GM11168 (cell line): ENCODE measurements at regions not wholly inside any gene's neighbourhood (a gene's known extent, or its start where the extent isn't known, plus 50 kb on each side); places are given as distances from the start of the nearest gene placed in this dataset.

Experiments
- in situ Hi-C: fragments of 300-500 bp; cut with MboI; formaldehyde crosslinking; loops from one replicate; pipeline ENCODE4 v1.12.0; 2022; ENCODE audit warnings: low sequenced_read_pairs; ENCODE audit not compliant: unreplicated experiment

DNA sequence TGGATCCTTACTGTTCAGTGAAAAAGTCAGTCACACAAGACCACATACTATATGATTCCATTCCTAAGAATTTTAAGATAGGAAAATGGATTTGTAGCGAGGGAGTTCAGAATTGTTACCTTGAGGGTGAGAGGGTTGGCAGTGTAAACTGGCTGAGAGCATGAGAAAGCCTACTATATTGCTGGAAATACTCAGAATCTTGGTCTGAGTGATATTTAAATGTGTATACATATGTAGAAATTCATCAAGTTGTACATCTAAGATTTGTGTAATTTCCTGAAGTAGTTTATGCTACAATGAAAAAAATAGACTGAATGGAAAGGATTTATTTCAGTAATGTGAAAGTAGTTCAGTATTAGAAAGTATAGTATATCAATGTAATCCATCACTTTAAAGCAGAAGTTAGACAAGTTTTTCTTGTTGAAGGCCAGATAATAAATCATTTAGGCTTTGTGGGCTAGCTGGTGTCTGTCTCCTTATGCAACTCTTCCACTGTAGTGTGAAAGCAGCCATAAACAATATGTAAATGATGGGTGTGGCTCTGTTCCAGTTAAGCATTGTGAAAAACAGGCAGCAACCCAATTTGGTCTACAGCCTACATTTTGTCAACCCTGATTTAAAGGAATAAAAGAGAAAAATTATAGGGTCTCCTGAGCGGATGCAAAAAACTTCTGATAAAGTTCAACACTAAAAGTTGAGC lies 127.2 kb upstream of the THY1 start:
- in situ Hi-C loops: no loop called here

DNA sequence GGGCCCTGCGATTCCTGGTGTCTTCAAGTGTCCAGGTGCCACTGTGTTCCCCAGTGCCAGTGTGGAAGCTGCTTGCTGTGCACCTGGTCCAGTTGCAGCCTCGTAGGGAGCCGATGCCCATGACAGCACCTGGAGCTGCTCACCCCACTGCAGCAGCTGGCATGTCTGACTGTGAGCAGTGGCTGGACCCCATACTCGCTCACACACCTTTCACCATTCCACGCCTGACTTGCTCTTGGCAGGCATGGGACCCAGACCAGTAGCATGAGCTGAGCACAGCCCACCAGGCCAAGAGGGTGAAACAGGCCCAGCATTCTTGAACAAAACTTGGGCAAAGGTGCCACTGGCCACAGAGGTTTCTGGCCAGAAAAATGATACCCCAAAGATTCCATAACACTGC lies 124.5 kb upstream of the THY1 start:
- in situ Hi-C loops: no loop called here

DNA sequence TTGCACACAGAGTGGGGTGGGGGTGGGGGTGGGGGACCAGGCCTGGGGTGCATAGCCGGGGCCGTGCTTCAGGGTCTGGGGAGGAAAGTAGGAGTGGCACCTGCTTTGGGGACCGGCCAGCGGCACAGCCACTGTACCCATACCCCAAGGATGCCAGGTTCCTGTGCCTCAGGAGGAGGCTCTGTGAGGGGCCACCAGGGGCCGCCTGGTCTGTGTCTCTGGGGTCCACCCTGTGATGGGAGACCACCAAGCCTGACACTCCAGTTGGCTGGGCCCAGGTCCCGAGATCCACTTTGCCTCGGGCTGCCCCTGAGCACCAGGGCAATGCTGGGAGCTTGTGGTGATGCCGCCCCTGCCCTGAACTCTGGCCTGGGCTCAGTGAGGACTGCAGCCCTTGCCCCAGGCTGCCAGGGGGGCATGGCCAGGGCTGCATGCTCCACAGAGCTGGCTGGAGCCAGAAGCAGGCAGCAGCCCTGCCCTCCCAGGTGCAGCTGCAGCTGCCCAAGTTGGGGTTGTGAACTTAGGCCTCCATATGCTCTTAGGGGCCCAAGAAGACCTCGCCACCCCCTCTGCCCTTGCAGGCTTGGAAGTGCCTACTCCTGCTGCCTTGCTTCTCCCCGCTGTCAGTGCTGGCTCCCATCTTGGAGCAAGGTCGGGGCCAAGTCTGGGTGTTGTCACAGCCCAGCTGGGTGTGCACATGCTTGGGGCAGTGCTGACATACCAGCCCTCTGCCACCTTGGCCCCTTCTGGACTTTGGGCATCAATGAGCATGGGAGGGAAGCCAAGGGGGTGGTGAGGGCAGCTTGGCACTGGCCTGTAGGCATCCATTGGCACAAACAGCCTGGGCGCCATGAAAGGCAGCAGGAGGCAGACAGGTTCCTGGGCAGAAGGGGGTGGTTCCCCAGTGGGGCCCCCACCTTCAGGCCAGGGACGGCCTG lies 123.3 kb upstream of the THY1 start:
- in situ Hi-C loops: no loop called here

DNA sequence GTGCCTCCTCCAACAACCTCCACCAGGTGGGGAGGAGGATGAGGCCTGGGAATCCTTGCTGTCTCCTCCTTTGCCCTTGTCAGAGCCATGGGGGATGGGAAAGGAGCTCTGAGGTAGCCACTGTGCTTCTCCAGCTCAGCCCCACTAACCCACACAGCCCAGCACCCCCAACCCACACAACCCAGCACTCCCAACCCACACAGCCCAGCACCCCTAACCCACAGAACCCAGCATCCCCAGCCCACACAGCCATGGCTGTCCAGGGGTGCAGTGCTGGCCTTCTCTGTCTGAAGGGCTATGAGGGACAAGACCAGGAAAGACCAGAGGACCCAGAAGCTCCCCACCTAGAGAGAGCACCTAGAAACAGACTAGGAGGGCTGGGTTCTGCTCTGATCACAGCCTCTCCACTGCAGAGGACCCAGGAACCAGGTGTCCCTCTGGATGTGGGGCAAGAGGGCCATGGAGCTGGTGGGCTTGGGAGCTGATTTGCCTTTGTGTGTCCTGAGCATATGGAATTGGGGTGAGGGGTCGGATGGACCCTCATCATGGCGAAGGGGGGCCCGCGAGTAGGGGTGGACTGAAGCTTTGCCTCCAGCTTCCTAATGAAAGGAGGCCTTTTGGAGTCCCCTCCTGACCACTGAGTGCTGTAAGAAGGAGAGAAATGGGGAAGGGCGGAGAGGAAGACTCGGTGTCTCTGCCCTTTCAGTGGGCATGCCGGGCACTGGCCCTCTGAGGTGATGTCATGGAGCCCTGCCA lies 117.6 kb upstream of the THY1 start:
- in situ Hi-C loops: no loop called here

DNA sequence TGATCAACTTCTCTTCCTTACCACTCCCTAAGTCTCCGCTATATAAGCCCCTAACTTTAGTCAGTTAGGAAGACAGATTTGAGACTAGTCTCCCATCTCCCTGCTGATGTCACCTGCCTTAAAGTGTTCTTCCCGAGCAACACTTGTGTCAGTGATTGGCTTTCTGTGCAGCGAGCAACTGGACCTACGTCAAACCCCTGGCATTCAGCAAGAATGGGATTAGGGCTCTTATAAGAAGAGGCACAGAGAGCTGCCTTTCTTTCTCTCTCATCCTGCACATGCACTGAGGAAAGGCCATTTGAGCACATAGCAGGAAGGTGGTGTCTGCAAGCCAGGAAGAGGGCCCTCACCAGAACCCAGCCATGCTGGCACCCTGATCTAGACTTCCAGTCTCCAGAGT lies 116.6 kb upstream of the THY1 start:
- in situ Hi-C loops: no loop called here

DNA sequence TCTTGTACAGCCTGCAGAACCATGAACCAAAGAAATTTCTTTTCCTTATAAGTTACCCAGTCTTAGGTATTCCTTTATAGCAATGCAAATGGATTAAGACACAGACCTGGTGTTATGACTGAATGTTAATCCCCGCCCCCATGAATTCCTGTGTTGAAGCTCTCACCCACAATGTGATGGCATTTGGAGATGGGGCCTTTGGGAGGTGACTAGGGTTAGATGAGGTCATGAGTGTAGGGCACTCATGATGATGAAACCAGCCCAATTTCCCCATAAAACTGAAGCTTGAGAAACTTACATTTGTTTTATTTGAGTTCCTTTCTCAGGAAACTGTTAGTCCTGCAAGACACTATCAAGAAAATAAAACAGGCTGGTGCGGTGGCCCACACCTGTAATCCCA lies 115.8 kb upstream of the THY1 start:
- in situ Hi-C loops: no loop called here

DNA sequence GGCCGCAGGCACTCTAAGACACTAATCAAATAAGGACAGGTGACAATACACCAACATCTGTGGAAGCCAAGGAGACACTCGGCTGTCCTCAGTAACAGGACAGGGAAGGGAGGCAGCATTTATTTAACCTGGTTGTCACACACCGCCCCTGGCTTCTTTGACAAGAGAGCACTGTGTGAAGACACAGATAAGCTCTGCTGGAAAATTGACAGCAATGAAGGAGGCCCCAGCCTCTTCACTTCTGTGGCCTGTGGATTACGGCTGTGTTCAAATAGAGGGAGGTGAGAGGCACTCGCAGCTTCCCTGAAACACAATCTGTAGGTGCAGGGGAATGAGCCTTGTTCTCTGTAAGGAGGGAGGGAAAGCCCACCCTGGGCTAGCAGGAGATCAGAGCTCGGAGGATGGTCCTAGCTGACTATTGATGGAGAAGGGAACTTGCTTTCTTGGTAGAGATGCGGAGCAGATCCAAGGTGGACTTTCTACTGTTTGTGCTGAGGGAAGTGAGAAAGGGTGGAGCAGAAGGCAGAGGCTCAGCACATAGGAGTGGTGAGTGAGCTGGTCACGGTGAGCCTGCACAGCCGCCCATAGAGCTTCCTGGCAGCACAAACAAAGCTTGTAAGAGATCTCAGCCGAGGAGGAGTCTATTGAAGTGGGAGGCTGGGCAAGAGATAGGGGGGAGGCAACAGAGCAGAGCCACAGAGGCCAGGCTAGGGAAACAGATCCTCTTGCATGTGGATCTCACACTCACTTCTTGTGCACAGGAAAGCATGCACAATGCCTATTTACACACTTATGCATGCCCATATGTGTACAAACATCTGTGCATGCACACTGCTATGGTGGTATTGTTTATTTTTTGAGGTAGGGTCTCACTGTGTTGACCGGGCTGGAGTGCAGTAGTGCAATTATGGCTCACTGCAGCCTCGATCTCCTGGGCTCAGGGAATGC lies 114.6 kb upstream of the THY1 start:
- in situ Hi-C loops: no loop called here

DNA sequence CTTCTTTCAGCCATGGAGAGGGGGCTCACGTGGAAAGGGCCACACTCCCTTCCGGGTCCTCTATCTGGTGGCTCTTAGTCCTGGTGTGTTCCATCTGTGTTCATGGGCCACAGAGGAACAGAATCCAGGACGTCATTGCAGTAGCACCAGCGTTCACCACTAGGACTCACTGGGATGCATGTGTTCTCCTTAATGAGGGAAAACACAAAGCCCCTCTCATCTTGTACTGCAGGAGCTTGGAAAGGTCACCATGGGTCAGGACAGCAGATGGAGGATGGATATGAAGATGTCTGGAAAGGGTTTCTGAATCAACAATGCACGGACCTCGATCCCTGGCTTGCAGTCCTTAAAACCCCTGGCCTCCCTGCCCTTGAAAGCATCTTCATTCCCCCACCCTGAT lies 113.8 kb upstream of the THY1 start:
- in situ Hi-C loops: no loop called here

DNA sequence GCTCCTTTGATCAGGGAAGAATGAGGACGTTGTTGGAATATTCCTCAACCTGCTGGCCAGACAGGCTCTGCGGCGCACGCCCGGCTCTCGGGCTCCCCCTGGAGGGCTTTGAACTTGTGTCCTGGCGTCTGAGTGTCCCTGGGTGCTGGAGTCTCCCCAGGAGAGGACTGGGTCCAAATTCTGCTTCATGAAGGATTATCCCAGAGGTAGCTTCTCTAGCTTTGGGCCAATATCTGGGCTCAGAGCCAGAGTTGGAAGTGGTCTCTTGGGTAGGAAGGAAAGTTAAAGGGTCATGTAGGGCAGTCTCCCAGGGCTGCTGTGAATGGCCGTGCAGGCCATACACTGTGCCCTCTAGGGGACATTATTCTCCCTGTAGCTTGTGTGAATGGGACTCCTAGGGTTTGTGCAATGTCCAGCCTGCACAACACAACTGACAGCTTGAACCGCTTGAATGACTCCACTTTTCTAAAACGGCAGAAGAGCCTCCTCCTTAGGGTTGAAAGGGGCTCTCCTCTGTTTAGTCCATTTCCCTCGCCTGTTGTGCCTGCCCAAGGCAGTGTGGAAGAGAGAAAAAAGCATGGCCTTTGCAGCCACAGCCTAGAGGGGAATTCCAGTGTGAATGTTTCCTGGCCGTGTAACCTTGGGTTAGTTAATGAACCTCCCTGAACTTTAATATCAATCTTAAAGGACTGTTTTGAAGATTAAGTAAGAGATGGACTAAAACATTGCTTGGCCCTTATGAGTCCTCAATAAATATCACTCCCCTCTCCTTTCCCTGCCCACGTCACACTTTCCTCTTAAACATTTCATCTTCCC lies 111.2 kb upstream of the THY1 start:
- in situ Hi-C loops: loop anchor here (5.0 kb wide), 1 partner anchor 52 kb away; no protein-coding TSS in a partner anchor

DNA sequence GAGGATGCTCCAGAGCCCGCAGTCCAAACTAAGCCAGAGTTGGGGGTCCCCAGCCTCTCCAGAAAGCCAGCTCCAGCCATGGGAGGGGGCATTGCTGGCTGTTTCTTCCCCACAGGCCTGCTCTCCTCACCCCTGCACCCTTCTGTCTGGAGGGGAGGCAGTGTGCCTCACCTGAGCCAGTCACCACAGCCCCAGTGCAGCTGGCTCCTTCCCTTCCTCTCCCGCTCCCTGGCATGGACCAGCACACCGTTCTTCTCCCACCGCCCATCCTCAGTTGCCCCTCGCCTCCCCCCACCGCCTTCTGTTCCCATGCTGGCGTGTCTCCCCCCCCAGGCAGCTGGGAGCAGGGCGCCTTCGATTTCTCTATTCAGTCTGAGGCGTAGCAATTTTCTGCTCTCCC lies 110.5 kb upstream of the THY1 start:
- in situ Hi-C loops: loop anchor here (5.0 kb wide), 1 partner anchor 51 kb away; no protein-coding TSS in a partner anchor

DNA sequence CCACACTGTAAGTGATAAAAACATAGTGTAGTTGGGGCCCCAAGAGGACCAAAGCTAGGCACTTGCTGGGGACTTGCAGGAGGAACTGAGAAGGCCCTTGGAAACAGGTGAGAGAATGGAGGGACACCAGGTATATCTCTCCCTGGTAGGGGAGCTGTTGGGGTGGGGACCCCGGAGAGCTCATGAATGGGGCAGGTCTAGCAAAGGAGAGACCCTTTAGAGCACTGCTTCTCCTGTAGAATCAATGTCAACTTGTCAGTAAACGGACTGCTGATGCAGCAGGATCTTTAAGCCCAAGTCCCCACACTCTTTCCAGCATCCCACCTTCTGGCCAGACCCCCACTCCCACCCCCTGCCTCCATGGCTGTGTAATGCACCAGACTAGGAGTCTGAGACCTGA lies 109.6 kb upstream of the THY1 start:
- in situ Hi-C loops: loop anchor here (5.0 kb wide), 1 partner anchor 50 kb away; no protein-coding TSS in a partner anchor

DNA sequence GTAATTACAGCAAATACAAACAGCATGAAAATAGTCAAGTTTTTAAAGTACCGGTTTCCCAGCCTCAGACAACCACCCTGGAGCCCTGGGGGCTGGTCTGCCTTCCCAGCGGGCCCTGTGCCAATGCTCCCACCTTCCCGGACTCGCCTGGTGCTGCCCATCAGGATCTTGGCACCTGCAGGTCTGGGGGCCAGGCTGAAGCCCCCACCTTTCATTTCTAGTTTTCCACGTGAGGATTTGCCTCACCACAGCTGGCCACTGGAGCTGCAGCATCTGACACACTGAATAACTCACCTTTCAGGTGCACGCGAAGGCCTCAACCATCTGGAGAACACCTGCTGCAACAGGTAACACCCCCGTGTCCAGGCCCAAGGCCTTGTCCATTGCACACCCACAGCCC lies 108.7 kb upstream of the THY1 start:
- in situ Hi-C loops: loop anchor here (5.0 kb wide), 1 partner anchor 49 kb away; no protein-coding TSS in a partner anchor

DNA sequence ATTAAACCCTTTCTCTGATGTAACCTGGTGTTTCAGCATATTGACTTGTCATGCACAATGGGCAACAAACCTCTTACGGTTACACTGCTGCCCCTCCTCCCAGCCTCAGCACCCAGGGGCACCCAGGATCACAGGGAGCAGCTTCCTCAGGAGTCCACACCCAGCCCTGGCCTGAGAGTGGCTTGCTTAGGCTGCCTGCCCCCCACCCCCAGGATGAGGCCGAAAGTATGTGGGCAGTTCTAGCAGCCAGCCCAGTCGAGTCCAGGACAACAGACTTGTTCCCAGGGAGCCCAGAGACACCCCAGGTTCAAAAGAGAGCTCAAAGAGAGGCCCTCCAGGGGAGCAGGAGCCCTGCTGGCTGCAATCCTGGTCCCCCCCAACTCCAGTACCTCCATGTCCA lies 108.1 kb upstream of the THY1 start:
- in situ Hi-C loops: loop anchor here (5.0 kb wide), 1 partner anchor 49 kb away; no protein-coding TSS in a partner anchor

DNA sequence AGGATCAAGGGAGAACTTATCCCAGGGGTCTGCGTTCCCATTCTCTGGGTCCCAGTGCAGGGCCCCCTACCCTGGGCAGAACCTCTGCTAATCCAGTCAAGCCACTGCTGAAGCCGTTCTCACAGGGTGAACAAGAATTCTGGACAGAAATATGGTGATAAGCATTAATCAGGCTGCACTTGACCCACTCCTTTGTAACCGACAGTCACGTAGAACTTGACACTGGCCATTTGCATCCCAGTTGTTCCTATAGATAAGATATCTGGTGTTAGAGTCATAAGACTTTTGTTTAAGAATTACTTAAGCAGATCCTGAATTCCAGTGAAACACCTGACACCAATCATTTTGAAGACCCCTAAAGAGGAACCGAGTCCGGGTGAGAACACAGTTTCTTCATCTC lies 107.5 kb upstream of the THY1 start:
- in situ Hi-C loops: loop anchor here (5.0 kb wide), 1 partner anchor 48 kb away; no protein-coding TSS in a partner anchor

DNA sequence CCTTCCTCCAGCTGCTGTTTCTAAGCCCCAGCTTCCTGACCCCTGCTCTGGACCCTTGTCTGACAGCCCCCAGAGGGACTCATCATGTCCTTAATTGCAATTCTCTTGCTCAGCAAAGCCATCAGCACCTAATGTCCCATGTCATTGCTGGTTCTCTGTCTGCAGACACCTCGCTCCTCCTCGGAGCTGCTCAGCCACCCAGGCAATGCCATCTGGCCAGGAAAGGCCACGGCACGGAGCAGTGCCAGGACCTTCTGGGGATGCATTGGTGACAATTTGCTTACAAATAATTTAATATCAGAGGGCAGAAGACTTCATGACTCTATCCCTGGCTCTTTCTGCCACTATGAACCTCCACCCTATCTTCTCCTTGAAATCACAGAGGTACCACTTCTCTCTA lies 107.0 kb upstream of the THY1 start:
- in situ Hi-C loops: loop anchor here (5.0 kb wide), 1 partner anchor 48 kb away; no protein-coding TSS in a partner anchor

DNA sequence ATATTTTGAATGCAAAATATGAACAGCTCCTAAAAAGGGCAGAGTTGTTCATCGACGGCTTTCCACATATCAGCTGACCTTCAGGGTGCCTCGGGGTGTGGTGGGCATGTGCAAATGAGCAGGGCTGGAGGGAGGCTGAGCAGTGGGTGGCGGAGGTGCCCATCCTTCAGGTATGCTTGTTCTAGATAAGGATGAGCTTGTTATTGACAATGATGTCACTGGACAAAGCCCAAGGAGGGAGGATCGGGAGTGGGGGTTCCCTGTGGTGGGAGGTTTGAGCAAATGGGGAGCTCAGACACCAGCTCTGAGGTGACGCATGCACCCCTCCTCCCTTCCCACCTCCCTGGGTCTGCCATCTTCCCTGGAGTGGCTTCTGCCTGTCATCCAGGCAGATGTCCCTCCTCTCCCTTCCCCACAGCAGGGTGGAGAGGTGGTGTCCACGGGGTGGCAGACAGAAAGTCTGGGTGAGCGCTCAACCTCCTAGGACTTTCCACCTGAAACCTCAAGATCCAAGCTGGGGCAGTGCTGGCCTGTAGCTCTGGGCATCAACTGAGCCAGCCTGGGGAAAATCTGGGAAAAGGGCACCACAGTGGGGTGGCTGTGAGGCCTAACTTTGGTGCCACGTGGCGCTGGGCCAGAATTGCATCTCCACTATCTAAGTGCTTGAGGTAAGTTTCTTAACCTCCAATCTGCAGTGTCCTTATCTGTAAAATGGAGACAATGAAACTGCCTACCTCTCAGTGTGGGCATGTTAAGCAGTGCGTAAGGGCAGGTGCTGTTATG lies 106.3 kb upstream of the THY1 start:
- in situ Hi-C loops: no loop called here

DNA sequence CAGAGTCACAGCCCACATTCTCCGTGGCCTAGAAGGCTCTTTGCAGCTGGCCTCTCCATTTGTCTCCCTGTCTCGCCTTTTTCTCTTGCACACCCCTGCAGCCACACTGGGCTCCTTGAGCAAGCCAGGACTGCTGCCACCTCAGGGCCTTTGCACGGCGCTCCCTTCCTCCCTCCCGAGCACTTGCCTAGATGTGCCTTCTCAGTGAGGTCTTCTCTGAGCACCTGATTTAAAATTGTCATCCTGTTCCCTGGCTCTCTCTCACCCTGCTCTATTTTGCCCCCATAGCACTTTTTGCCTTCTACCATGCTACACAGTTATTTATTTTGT lies 102.9 kb upstream of the THY1 start:
- in situ Hi-C loops: no loop called here
